Fibroblast of mammary gland (primary cell): ENCODE measurements at regions not wholly inside any gene's neighbourhood (a gene's known extent, or its start where the extent isn't known, plus 50 kb on each side); places are given as distances from the start of the nearest gene placed in this dataset.
"Not testable (repeated sequence)": the region's sequence is repeated elsewhere in the genome, so short reads cannot be mapped to it uniquely, and the experiment has no call there.

ENCODE experiments used
- DNase-seq: peaks from one replicate; pipeline ENCODE4 v3.0.0-alpha.2; 2010; ENCODE audit warnings: low read depth
- H3K4me3 ChIP-seq: 2 replicates; pipeline ENCODE4 v1.5.1; 2011; ENCODE audit warnings: low read depth, mild to moderate bottlenecking, low read length, moderate library complexity; ENCODE audit not compliant: control insufficient read depth
- CTCF ChIP-seq: conservative IDR thresholded peaks from 2 replicates; pipeline ENCODE4 v1.5.1; 2011; ENCODE audit warnings: low read depth, low read length, inconsistent platforms; ENCODE audit not compliant: control insufficient read depth, insufficient read depth

- no peak for DNase-seq
- TF ChIP-seq CTCF: no peak
- H3K4me3 ChIP-seq: no peak overlapping the region
Observed at GRCh38 chr5:90325093-90325492, 84.5 kb downstream of the CETN3 start.

DNA sequence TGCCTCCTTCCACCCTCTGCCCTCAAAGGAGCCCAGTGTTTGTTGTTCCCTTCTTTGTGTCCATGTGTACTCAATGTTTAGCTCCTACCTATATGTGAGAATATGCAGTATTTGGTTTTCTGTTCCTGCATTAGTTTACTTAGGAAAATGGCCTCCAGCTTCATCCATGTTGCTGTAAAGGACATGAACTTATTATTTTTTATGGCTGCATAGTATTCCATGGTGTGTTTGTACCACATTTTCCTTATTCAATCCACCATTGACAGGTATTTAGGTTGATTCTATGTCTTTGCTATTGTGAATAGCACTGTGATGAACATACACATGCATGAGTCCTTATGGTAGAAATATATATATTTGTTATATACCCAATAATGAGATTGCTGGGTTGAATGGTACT, 89.2 kb downstream of the CETN3 start:
- DNase-seq, H3K4me3 ChIP-seq: not testable (repeated sequence)

- no peak for DNase-seq
Observed at GRCh38 chr5:90312027-90312426, 97.5 kb downstream of the CETN3 start.

GRCh38 chr5:90311401-90311800, 98.2 kb downstream of the CETN3 start:
- H3K4me3 ChIP-seq: no peak overlapping the region
- DNase-seq: no peak
- no peak for TF ChIP-seq CTCF

More at GRCh38 chr5:90312027-90312426, 97.5 kb downstream of the CETN3 start:
- H3K4me3 ChIP-seq: no peak overlapping the region
- TF ChIP-seq CTCF: no peak

DNA sequence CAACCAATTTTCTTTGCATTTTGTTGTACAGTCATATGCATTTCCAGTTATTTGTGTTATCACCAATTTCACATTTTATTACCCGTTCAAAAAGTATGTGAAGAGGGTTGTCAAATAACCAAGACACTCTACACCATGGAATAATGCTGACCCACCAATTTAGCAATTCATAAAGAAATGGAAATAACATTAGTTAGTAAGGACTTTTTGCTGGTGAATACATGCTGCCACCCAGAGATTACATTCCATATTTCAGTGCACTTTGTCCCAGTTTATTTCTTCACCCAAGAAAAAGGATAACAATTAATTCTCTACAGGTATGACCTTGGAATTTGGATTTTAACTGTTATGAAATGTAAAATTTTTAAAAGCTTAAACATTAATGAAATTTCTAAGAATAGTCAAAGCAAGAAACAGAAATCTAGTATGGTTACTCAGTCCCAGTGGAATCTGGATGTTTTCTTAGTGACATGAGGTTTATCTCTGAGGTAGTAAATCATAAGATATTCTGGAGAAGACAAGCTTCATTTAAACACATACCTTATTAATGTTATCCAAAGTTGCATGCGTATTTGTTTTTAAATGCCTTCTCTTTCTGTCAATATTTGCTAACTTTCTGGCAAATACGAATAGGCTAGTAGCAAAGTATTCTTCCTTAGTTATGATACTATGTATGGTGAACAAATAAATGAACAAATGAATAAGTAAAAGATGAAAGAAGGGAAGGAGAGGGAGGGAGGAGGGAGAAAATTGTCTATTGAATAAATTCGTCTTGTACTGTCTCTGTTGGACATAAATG, 100.6 kb downstream of the CETN3 start:
- no peak for TF ChIP-seq CTCF
- no peak overlapping the region for H3K4me3 ChIP-seq

DNA sequence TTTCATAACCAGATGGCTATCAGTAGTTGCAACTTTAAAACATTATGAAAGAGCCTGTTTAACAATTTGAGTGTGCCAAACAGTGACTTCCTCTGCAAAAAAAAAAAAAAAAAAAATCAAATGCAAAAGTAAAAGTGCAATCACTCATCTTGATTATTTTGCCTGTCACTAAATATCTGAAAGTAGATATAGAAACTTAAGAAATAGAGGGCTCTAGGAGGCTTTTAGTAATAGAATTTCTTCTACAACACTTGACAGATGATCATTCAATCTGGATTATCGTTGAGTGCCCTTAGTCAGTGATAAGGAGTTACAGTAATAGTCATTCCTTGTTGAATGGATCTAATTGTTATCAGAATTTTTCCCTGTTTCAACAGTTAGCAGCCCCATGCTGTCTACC, 101.8 kb downstream of the CETN3 start:
- no peak for DNase-seq
- no peak for TF ChIP-seq CTCF
- H3K4me3 ChIP-seq: no peak overlapping the region

More for the DNA sequence above, 100.6 kb downstream of the CETN3 start:
- no peak for DNase-seq

DNA sequence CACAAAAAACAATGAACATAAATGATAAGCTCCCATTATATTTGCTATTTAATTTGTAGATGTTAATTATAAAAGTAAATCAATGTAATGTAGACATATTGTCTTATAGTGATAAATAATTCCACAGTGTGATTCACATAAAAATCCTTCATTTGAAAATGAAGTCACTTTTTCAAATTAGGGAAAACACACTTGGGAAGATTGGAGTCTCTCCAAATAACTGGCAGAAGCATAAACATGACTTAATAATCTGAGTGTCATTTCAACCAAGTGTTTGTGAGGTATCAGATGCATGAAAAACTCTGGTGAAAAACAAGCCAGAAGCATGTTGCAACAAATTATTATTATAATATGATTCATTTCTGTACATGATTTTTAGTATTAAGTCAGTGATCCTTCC, 102.2 kb downstream of the CETN3 start:
- no peak overlapping the region for H3K4me3 ChIP-seq
- DNase-seq: no peak
- TF ChIP-seq CTCF: no peak
